ENCODE measurements at regions not wholly inside any gene's neighbourhood (a gene's known extent, or its start where the extent isn't known, plus 50 kb on each side); places are given as distances from the start of the nearest gene placed in this dataset.

GRCh38 chr1:17930635-17931034 is 175.5 kb downstream of the ACTL8 start:
- TF ChIP-seq KDM5A (IDR thresholded peaks at IDR 0.05; ENCODE audit: low read length): no peak
- no peak for TF ChIP-seq CTCF (IDR thresholded peaks at IDR 0.05; ENCODE audit: control extremely low read depth in 1 of 3, insufficient read depth in 1 of 3, low read depth in 1 of 3, low read length in 3 of 3)
- TF ChIP-seq YY1 (IDR thresholded peaks at IDR 0.05; ENCODE audit: low read depth, low read length): no peak
- TF ChIP-seq USF2 (IDR thresholded peaks at IDR 0.05; ENCODE audit: low read length): no peak
